22Rv1 (cell line): ENCODE measurements at regions not wholly inside any gene's neighbourhood (a gene's known extent, or its start where the extent isn't known, plus 50 kb on each side); places are given as distances from the start of the nearest gene placed in this dataset.

Experiments used
- CTCF ChIP-seq: fragments of 450-650 bp; IDR thresholded peaks from 2 replicates; pipeline ENCODE4 v1.5.1; 2017; ENCODE audit warnings: mild to moderate bottlenecking
- ZFX ChIP-seq: fragments of 450-650 bp; IDR thresholded peaks from 2 replicates; pipeline ENCODE4 v1.6.1; 2017; ENCODE audit warnings: antibody characterized with exemption, borderline replicate concordance

GRCh38 chr21:35421221-35421620, 372.1 kb upstream of the RUNX1 start:
- TF ChIP-seq CTCF (no peak), ZFX (no peak)
